Pancreas (tissue), 10 donors: ENCODE measurements at regions not wholly inside any gene's neighbourhood (a gene's known extent, or its start where the extent isn't known, plus 50 kb on each side); places are given as distances from the start of the nearest gene placed in this dataset.
A peak's percentile ranks its signal among the peaks of the same experiment; 100 is the strongest.
"Not testable (repeated sequence)": the region's sequence is repeated elsewhere in the genome, so short reads cannot be mapped to it uniquely, and the experiment has no call there.

ENCODE experiments used
- ATAC-seq, 4 donors: fragments of 200-7000 bp; cut with Tn5 transposase; one replicate each; pipeline versions ENCODE4 v1.8.0 to v1.9.1; 2020; ENCODE audit warnings: mild to moderate bottlenecking in 4 of 4, moderate library complexity in 4 of 4
- DNase-seq, 6 donors: peaks; one replicate each; pipeline ENCODE4 v3.0.0-alpha.2; 2020
- FAIRE-seq: peaks from 2 replicates; lab custom pipeline; 2012; peaks lifted over from hg19 to GRCh38; lab: Jason Lieb, UNC
- H3K27ac ChIP-seq, 4 donors: fragments of 200-600 bp; sonication (generic); 1 replicate in 3 of 4; 2 replicates in 1 of 4; pipeline versions ENCODE4 v1.5.0 to v1.8.0; 2020
- H3K27me3 ChIP-seq, 4 donors: fragments of 200-600 bp; one replicate each; pipeline ENCODE4 v1.8.0; 2021
- H3K36me3 ChIP-seq, 3 donors: fragments of 200-600 bp; sonication (generic) in 1 of 3; one replicate each; pipeline versions ENCODE4 v1.5.0 to v1.8.0; 2020 to 2021
- H3K4me1 ChIP-seq, 3 donors: fragments of 200-600 bp; one replicate each; pipeline ENCODE4 v1.8.0; 2021
- H3K4me3 ChIP-seq, 4 donors: fragments of 200-600 bp; sonication (generic) in 2 of 4; one replicate each; pipeline versions ENCODE4 v1.5.0 to v1.8.0; 2020 to 2021
- H3K9me3 ChIP-seq, 4 donors: fragments of 200-600 bp; one replicate each; pipeline ENCODE4 v1.8.0; 2021
- WGBS, 2 donors: extraction: QIAGEN DNeasy Blood & Tissue Kit; methylation state at CpG; one replicate each; pipeline ENCODE4 v1.1.7; 2013; 5-methylcytosine and 5-hydroxymethylcytosine counted together
- intact Hi-C, 3 donors: fragments of 100-400 bp; cut with DNase I; formaldehyde crosslinking; loops; one replicate each; pipeline versions ENCODE4 v1.11.1 to v1.14.2; 2022
- donor health status: healthy with polysubstance abuse.
- donor health status: DM: no; HTN: no; CAD: no; lungs with moderate emphysema.
- donor health status: DM: no; HTN: no; CAD: no.
- donor health status: control.
- donor health status: control.
- donor health status: Bipolar disorder and iron deficiency.
- donor health status: DM: yes; HTN: yes; CAD: no.
- donor health status: DM: no; HTN: no; CAD: no.
- donor health status: DM: no; HTN: no; CAD: no.
- donor health status: DM: yes; HTN: yes; CAD: no.

- H3K36me3 ChIP-seq, H3K4me1 ChIP-seq, DNase-seq, intact Hi-C loops, H3K27ac ChIP-seq, ATAC-seq, H3K9me3 ChIP-seq, FAIRE-seq, H3K4me3 ChIP-seq, H3K27me3 ChIP-seq: not testable (repeated sequence)
- WGBS, 2 donors: 38 to 60% methylated on average over 2 to 3 of the region's 3 CpGs
Observed at GRCh38 chrX:92590726-92591298, 811.6 kb downstream of the PCDH11X start.

GRCh38 chrX:92611517-92611916, 832.3 kb downstream of the PCDH11X start:
- DNase-seq, H3K4me1 ChIP-seq, H3K9me3 ChIP-seq, FAIRE-seq, H3K4me3 ChIP-seq, intact Hi-C loops, H3K27me3 ChIP-seq, ATAC-seq, H3K36me3 ChIP-seq, H3K27ac ChIP-seq: not testable (repeated sequence)
- 90 to 94% methylated on average over 1 of the region's 1 CpG for WGBS, 2 donors

DNA sequence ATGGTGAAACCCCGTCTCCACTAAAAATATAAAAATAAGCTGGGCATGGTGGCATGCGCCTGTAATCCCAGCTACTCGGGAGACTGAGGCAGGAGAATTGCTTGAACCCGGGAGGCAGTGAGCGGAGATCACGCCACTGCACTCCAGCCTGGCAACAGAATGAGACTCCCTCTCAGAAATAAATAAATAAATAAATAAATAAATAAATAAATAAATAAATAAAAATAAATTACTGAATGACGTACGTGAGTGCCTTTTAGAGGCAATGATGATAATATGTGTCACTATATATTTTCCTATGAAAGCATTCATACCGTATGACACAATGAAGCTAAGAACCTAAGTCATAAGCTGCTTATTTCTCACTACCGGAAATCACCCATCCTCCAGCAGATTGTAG, 847.5 kb downstream of the PCDH11X start:
- H3K27ac ChIP-seq, H3K27me3 ChIP-seq, DNase-seq, H3K4me3 ChIP-seq, intact Hi-C loops, FAIRE-seq, H3K36me3 ChIP-seq, H3K4me1 ChIP-seq, ATAC-seq, H3K9me3 ChIP-seq: not testable (repeated sequence)
- WGBS, 2 donors: 90 to 94% methylated on average over 10 of the region's 10 CpGs

GRCh38 chrX:92657593-92657992, 878.4 kb downstream of the PCDH11X start:
- FAIRE-seq (peak; percentile 39), ATAC-seq (peak in 3 of 4 donors; percentile 44 to 59 (median 55))
- intact Hi-C loops: not testable (repeated sequence)

GRCh38 chrX:92659743-92660142, 880.6 kb downstream of the PCDH11X start:
- H3K4me1 ChIP-seq, H3K36me3 ChIP-seq, ATAC-seq, intact Hi-C loops, DNase-seq, H3K9me3 ChIP-seq, H3K4me3 ChIP-seq, FAIRE-seq, H3K27ac ChIP-seq, H3K27me3 ChIP-seq: not testable (repeated sequence)
- WGBS, 2 donors: 76 to 90% methylated on average over 2 of the region's 2 CpGs

More at GRCh38 chrX:92657593-92657992, 878.4 kb downstream of the PCDH11X start:
- H3K4me1 ChIP-seq, H3K27ac ChIP-seq, H3K36me3 ChIP-seq, H3K9me3 ChIP-seq, DNase-seq, H3K27me3 ChIP-seq, H3K4me3 ChIP-seq: not testable (repeated sequence)
- 40 to 47% methylated on average over 2 of the region's 2 CpGs for WGBS, 2 donors

DNA sequence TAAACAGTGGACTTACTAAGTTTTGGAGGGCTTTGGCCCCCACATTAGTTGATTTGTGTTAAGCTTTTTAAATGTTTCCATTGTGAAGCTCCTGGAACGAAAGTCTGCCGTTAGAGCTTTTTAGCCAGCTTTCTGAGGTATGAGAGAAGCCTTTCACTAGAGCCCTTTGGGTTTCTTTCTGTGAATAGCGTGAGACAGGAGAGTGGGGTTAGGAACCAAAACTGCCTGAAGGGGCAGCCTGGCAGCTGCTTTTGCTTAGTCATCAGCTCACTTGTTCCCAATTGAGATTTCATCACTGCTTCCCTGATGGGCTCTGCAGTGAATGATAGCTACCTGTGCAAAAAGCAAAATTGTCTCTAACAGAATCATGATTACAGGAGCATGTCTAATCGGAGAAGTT, 913.6 kb downstream of the PCDH11X start:
- H3K27me3 ChIP-seq, DNase-seq, H3K36me3 ChIP-seq, H3K27ac ChIP-seq, H3K4me1 ChIP-seq, H3K9me3 ChIP-seq, H3K4me3 ChIP-seq, FAIRE-seq, intact Hi-C loops, ATAC-seq: not testable (repeated sequence)
- WGBS, 2 donors: 88 to 93% methylated on average over 4 of the region's 4 CpGs

DNA sequence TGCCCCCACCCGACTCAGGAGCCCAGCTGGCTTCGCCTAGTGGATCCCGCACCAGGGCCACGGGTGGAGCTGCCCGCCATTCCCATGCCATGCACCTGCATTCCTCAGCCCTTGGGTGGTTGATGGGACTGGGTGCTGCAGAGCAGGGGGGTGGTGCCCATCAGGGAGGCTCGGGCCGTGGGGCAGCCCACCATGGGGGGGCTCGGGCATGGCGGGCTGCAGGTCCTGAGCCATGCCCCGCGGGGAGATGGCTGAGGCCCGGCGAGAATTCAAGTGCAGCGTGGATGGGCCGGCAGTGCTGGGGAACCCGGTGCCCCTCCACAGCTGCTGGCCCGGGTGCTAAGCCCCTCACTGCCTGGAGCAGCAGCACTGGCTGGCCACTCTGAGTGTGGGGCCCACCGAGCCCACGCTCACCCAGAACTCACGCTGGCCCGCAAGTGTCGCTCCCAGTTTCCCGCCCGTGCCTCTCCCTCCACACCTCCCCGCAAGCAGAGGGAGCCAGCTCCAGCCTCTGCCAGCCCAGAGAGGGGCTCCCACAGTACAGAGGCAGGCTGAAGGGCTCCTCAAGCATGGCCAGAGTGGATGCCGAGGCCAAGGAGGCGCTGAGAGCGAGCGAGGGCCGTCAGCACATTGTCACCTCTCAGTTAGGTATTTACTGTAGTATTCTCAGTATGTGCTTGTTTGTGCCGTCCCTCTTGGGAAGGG, 920.4 kb downstream of the PCDH11X start:
- intact Hi-C loops, H3K9me3 ChIP-seq, H3K4me3 ChIP-seq, H3K4me1 ChIP-seq, H3K27me3 ChIP-seq, FAIRE-seq, H3K36me3 ChIP-seq, ATAC-seq, H3K27ac ChIP-seq: not testable (repeated sequence)
- DNase-seq: peak in 2 of 6 donors; percentile 14 to 45
- WGBS, 2 donors: 91 to 95% methylated on average over 31 of the region's 31 CpGs

GRCh38 chrX:92709784-92710183, 930.6 kb downstream of the PCDH11X start:
- H3K4me1 ChIP-seq, H3K27ac ChIP-seq, H3K4me3 ChIP-seq, H3K27me3 ChIP-seq, H3K9me3 ChIP-seq, H3K36me3 ChIP-seq, intact Hi-C loops, FAIRE-seq, DNase-seq: not testable (repeated sequence)
- WGBS, 2 donors: 33 to 43% methylated on average over 1 of the region's 1 CpG
- peak; percentile 32 to 78 (median 61) for ATAC-seq
